ENCODE measurements at regions not wholly inside any gene's neighbourhood (a gene's known extent, or its start where the extent isn't known, plus 50 kb on each side); places are given as distances from the start of the nearest gene placed in this dataset.

- CTCF ChIA-PET = no interaction called here
- peaks cover 0 to 29% of the 10 kb centered on the region in 2 experiments for H3K9me3 ChIP-seq (ENCODE audit: control insufficient read depth in 1 of 2, insufficient read depth in 1 of 2, low read length in 2 of 2)
- Mint-ChIP-seq H3K27ac (no peak overlapping the region), H3K9me3 (peaks cover 7% of the 10 kb centered on the region), H3K36me3 (ENCODE audit: low read depth) (no peaks in the 10 kb centered on the region), H3K4me3 (no peak overlapping the region), H3K4me1 (ENCODE audit: low read depth) (no peaks in the 10 kb centered on the region), H3K27me3 (no peaks in the 10 kb centered on the region)
- H3K27ac ChIP-seq (ENCODE audit: low read depth in 1 of 2, low read length in 2 of 2) = no peak overlapping the region
- no peaks in the 10 kb centered on the region for H3K4me1 ChIP-seq (ENCODE audit: insufficient read depth, low read length)
- no peak for TF ChIP-seq CTCF (IDR thresholded peaks at IDR 0.05)
- H3K27me3 ChIP-seq (ENCODE audit: control insufficient read depth in 1 of 2, insufficient read depth in 2 of 2, low read length in 2 of 2) = no peaks in the 10 kb centered on the region
- H3K36me3 ChIP-seq (ENCODE audit: insufficient read depth, low read length) = no peaks in the 10 kb centered on the region
- no peak overlapping the region for H3K4me3 ChIP-seq (ENCODE audit: low read length)
- intact Hi-C loops (cut with DNase I, micrococcal nuclease) = no loop called here
- ATAC-seq (ENCODE audit: poor library complexity) (no peak), DNase-seq (no peak)
- POLR2A ChIA-PET = no interaction called here
Measured at GRCh38 chr4:187424636-187425035, 570.9 kb upstream of the ZFP42 start.

GRCh38 chr4:187426511-187426910, 569.1 kb upstream of the ZFP42 start:
- H3K36me3 ChIP-seq (ENCODE audit: insufficient read depth, low read length) = no peaks in the 10 kb centered on the region
- ATAC-seq (ENCODE audit: poor library complexity) = no peak
- no peak overlapping the region for H3K4me3 Mint-ChIP-seq
- intact Hi-C loops (cut with DNase I, micrococcal nuclease) = no loop called here
- CTCF ChIA-PET = no interaction called here
- no peaks in the 10 kb centered on the region for H3K27me3 Mint-ChIP-seq
- peaks cover 17% of the 10 kb centered on the region for H3K9me3 Mint-ChIP-seq
- no peak overlapping the region for H3K27ac Mint-ChIP-seq
- no peaks in the 10 kb centered on the region for H3K27me3 ChIP-seq (ENCODE audit: control insufficient read depth in 1 of 2, insufficient read depth in 2 of 2, low read length in 2 of 2)
- DNase-seq = no peak
- H3K36me3 Mint-ChIP-seq (ENCODE audit: low read depth) = no peaks in the 10 kb centered on the region
- no peak overlapping the region for H3K27ac ChIP-seq (ENCODE audit: low read depth in 1 of 2, low read length in 2 of 2)
- no peaks in the 10 kb centered on the region for H3K4me1 ChIP-seq (ENCODE audit: insufficient read depth, low read length)
- no peak for TF ChIP-seq CTCF (IDR thresholded peaks at IDR 0.05)
- H3K4me1 Mint-ChIP-seq (ENCODE audit: low read depth) = no peaks in the 10 kb centered on the region
- no peak overlapping the region for H3K4me3 ChIP-seq (ENCODE audit: low read length)
- POLR2A ChIA-PET = no interaction called here
- peaks cover 0 to 21% of the 10 kb centered on the region in 2 experiments for H3K9me3 ChIP-seq (ENCODE audit: control insufficient read depth in 1 of 2, insufficient read depth in 1 of 2, low read length in 2 of 2)

- H3K4me3 ChIP-seq (ENCODE audit: low read length) = no peak overlapping the region
- no peak for DNase-seq
- H3K4me1 ChIP-seq (ENCODE audit: insufficient read depth, low read length) = no peaks in the 10 kb centered on the region
- no peaks in the 10 kb centered on the region for H3K36me3 ChIP-seq (ENCODE audit: insufficient read depth, low read length)
- intact Hi-C loops (cut with DNase I, micrococcal nuclease) = no loop called here
- H3K27ac Mint-ChIP-seq = no peak overlapping the region
- H3K27me3 ChIP-seq (ENCODE audit: control insufficient read depth in 1 of 2, insufficient read depth in 2 of 2, low read length in 2 of 2) = no peaks in the 10 kb centered on the region
- ChIA-PET CTCF (no interaction called here), POLR2A (no interaction called here)
- H3K4me1 Mint-ChIP-seq (ENCODE audit: low read depth) = no peaks in the 10 kb centered on the region
- H3K4me3 Mint-ChIP-seq = no peak overlapping the region
- no peaks in the 10 kb centered on the region for H3K27me3 Mint-ChIP-seq
- peaks cover 0 to 15% of the 10 kb centered on the region in 2 experiments for H3K9me3 ChIP-seq (ENCODE audit: control insufficient read depth in 1 of 2, insufficient read depth in 1 of 2, low read length in 2 of 2)
- no peak for ATAC-seq (ENCODE audit: poor library complexity)
- no peaks in the 10 kb centered on the region for H3K36me3 Mint-ChIP-seq (ENCODE audit: low read depth)
- H3K27ac ChIP-seq (ENCODE audit: low read depth in 1 of 2, low read length in 2 of 2) = no peak overlapping the region
- peaks cover 19% of the 10 kb centered on the region for H3K9me3 Mint-ChIP-seq
- TF ChIP-seq CTCF (IDR thresholded peaks at IDR 0.05) = no peak
Measured at GRCh38 chr4:187432310-187432709, 563.3 kb upstream of the ZFP42 start.
